A549 (cell line): ENCODE measurements at regions not wholly inside any gene's neighbourhood (a gene's known extent, or its start where the extent isn't known, plus 50 kb on each side); places are given as distances from the start of the nearest gene placed in this dataset.

ENCODE experiments used
- BHLHE40 ChIP-seq: IDR thresholded peaks from 2 replicates; pipeline ENCODE4 v1.6.1; 2012; ENCODE audit warnings: low read depth, low read length, inconsistent platforms
- CBX8 ChIP-seq: fragments of 200-600 bp; sonication (generic); IDR thresholded peaks from 2 replicates; pipeline ENCODE4 v1.6.1; 2016
- CHD2 ChIP-seq: fragments of 150-350 bp; IDR thresholded peaks from 2 replicates; pipeline ENCODE4 v1.6.1; 2014; ENCODE audit warnings: low read length; ENCODE audit not compliant: partially characterized antibody
- JUN ChIP-seq, 2 experiments: fragments of >200 bp; sonication (Bioruptor Twin); formaldehyde crosslinking; IDR thresholded peaks; 2 replicates in 1 of 2; 3 replicates in 1 of 2; pipeline ENCODE4 v1.6.1; 2016 to 2017
- POLR2A ChIP-seq: IDR thresholded peaks from 2 replicates; pipeline ENCODE4 v1.6.1; 2012; ENCODE audit warnings: mild to moderate bottlenecking, low read length
- RAD21 ChIP-seq, 2 experiments: fragments of >200 bp in 1 of 2; sonication (Bioruptor Twin) in 1 of 2; formaldehyde crosslinking in 1 of 2; IDR thresholded peaks in 1 of 2; conservative IDR thresholded peaks in 1 of 2; 2 replicates in 1 of 2; 3 replicates in 1 of 2; pipeline ENCODE4 v1.6.1; 2012 to 2018; ENCODE audit warnings: inconsistent platforms in 1 of 2
- SMC3 ChIP-seq: fragments of >200 bp; sonication (Bioruptor Twin); formaldehyde crosslinking; IDR thresholded peaks from 3 replicates; pipeline ENCODE4 v1.6.1; 2018; ENCODE audit warnings: inconsistent platforms
- TF ChIP-seq, protein P1 (sequence below): fragments of >200 bp; sonication (Bioruptor Twin); formaldehyde crosslinking; IDR thresholded peaks from 3 replicates; pipeline ENCODE4 v1.5.1; 2016
- TF ChIP-seq, protein P2 (sequence below): fragments of 150-350 bp; IDR thresholded peaks from 2 replicates; pipeline ENCODE4 v1.6.1; 2014; ENCODE audit warnings: low read depth, mild to moderate bottlenecking, low read length

DNA sequence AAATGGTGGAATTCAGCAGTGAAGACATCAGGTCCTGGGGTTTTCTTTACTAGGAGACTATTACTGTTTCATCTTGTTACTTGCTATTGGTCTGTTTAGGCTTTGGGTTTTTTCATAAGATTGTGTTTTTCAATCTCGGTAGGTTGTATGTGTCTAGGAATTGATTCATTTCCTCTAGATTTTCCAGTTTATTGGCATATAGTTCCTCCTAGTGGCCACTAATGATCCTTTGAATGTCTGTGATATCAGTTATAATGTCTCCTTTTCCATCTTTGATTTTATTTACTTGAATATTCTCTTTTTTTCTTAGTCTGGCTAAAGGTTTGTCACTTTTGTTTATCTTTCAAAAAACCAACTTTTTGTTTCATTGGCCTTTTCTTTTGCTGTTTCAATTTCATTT lies 233.0 kb downstream of the RWDD3 start:
- TF ChIP-seq SMC3 (no peak), POLR2A (no peak), JUN (IDR thresholded peaks at IDR 0.05) (no peak), CBX8 (no peak), RAD21 (conservative IDR thresholded peaks at IDR 0.05 in 1 of 2, IDR thresholded peaks at IDR 0.05 in 1 of 2) (peak in 1 of 2 experiments; percentile 33; a peak in 1 of 5 replicates), CHD2 (no peak), BHLHE40 (no peak)
- TF ChIP-seq, protein P1, sequence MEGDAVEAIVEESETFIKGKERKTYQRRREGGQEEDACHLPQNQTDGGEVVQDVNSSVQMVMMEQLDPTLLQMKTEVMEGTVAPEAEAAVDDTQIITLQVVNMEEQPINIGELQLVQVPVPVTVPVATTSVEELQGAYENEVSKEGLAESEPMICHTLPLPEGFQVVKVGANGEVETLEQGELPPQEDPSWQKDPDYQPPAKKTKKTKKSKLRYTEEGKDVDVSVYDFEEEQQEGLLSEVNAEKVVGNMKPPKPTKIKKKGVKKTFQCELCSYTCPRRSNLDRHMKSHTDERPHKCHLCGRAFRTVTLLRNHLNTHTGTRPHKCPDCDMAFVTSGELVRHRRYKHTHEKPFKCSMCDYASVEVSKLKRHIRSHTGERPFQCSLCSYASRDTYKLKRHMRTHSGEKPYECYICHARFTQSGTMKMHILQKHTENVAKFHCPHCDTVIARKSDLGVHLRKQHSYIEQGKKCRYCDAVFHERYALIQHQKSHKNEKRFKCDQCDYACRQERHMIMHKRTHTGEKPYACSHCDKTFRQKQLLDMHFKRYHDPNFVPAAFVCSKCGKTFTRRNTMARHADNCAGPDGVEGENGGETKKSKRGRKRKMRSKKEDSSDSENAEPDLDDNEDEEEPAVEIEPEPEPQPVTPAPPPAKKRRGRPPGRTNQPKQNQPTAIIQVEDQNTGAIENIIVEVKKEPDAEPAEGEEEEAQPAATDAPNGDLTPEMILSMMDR, result no peak
- TF ChIP-seq, protein P2, sequence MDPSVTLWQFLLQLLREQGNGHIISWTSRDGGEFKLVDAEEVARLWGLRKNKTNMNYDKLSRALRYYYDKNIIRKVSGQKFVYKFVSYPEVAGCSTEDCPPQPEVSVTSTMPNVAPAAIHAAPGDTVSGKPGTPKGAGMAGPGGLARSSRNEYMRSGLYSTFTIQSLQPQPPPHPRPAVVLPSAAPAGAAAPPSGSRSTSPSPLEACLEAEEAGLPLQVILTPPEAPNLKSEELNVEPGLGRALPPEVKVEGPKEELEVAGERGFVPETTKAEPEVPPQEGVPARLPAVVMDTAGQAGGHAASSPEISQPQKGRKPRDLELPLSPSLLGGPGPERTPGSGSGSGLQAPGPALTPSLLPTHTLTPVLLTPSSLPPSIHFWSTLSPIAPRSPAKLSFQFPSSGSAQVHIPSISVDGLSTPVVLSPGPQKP, result no peak
